ENCODE measurements at regions not wholly inside any gene's neighbourhood (a gene's known extent, or its start where the extent isn't known, plus 50 kb on each side); places are given as distances from the start of the nearest gene placed in this dataset.
A peak's percentile ranks its signal among the peaks of the same experiment; 100 is the strongest.

DNA sequence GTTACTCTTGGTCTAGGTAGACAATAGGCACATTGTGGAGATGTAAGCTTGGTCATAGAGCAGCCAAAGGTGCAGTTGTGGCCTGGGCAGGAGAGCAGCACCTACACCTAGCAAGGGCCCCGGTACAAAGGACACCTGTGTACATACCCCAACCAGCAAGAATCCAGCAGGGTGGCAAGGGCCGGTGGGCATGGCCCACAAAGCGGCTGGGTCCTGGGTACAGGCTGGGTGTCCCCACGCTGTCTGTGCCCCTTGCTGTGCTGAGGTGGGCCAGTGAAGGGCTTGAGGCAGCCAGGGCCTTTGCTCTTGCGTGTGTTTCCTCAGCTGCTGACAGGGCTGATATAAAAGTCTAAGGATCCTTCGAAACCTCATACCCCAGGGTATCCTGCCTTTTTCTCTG, 501.8 kb downstream of the EIPR1 start:
- H3K27me3 ChIP-seq = no peaks in the 10 kb centered on the region
- H3K4me2 ChIP-seq = peak overlapping the region; percentile 12; the same call in 1 of the 2 replicates
- H3K9ac ChIP-seq = no peak overlapping the region
- no peaks in the 10 kb centered on the region for H4K20me1 ChIP-seq
- TF ChIP-seq Cebpa-rat (IDR thresholded peaks at IDR 0.05) = no peak
- H3K4me3 ChIP-seq = no peak overlapping the region
- peaks cover 17% of the 10 kb centered on the region for H3K9me3 ChIP-seq
- H3K4me1 ChIP-seq = peaks cover 38% of the 10 kb centered on the region
- no peaks in the 10 kb centered on the region for H3K36me3 ChIP-seq
- H3K27ac ChIP-seq = no peak overlapping the region

DNA sequence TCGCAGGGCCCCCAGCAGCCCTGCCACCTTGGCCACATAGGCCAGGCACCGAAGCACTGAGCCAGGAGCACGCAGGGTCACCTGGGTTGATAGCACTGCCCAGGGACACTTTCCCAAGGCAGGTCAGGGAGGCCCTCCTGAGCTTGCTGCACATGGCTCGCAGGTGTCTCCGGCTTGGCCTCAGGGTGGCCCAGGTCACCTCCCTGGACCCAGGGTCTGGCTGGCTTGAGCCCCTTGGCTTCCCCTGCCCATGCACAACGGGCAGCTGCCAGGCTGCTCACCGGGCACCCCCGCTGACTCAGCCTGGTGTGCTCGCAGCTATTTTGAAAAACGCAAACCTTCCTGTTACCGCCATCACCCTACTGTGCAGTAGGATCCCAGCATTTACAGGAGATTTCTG, 502.3 kb downstream of the EIPR1 start:
- Histone ChIP-seq H3K4me3 (no peak overlapping the region), H3K9me3 (peaks cover 17% of the 10 kb centered on the region), H3K27ac (no peak overlapping the region), H3K9ac (no peak overlapping the region), H3K4me2 (no peak overlapping the region), H3K27me3 (no peaks in the 10 kb centered on the region), H3K4me1 (peaks cover 33% of the 10 kb centered on the region), H4K20me1 (no peaks in the 10 kb centered on the region), H3K36me3 (no peaks in the 10 kb centered on the region)
- no peak for TF ChIP-seq Cebpa-rat (IDR thresholded peaks at IDR 0.05)

DNA sequence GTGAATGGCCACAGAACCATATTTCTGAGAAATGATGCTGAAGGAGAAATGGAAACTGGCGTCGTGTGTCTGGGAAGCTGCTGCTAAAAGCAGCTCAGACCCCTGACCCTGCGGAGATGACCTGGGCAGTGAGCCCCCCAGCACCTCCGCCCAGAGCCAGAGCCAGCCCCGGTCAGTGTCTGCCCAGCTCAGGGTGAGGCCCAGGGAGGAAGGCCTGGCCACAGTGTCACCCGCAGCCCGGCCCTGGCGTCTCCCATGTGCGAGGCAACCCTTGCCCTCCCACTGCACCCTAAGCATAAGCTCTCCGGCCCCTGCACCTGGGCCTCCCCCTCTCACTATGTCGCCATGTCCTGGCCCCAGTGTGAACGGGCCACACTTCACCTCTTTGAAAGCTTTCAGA, 502.8 kb downstream of the EIPR1 start:
- H3K27ac ChIP-seq = no peak overlapping the region
- H3K4me2 ChIP-seq = no peak overlapping the region
- no peaks in the 10 kb centered on the region for H3K27me3 ChIP-seq
- H3K4me1 ChIP-seq = peaks cover 28% of the 10 kb centered on the region
- no peak for TF ChIP-seq Cebpa-rat (IDR thresholded peaks at IDR 0.05)
- no peaks in the 10 kb centered on the region for H4K20me1 ChIP-seq
- no peaks in the 10 kb centered on the region for H3K36me3 ChIP-seq
- peaks cover 17% of the 10 kb centered on the region for H3K9me3 ChIP-seq
- H3K4me3 ChIP-seq = no peak overlapping the region
- H3K9ac ChIP-seq = no peak overlapping the region

DNA sequence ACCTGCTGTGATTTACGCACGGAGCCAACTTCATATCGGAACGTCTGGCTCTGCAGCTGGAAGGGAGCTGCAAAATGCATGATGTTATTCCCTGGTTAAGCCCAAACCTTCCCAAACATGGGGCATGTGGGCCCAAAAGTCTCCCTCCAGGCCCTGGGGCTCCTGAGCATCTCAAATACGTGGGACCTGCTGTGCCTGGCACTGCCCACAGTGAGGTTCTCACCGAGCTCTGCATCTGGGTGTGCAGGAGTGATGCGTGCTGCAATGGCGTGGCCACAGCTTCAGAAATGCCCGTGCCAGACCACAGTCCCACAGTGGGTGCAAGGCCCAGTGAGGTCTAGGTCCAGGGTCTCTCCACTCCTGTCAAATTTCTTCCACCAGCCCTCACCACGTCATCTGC, 503.3 kb downstream of the EIPR1 start:
- TF ChIP-seq Cebpa-rat (IDR thresholded peaks at IDR 0.05) = no peak
- Histone ChIP-seq H4K20me1 (no peaks in the 10 kb centered on the region), H3K27ac (no peak overlapping the region), H3K4me2 (no peak overlapping the region), H3K27me3 (no peaks in the 10 kb centered on the region), H3K36me3 (no peaks in the 10 kb centered on the region), H3K9ac (no peak overlapping the region), H3K9me3 (peaks cover 17% of the 10 kb centered on the region), H3K4me1 (peaks cover 24% of the 10 kb centered on the region), H3K4me3 (no peak overlapping the region)

DNA sequence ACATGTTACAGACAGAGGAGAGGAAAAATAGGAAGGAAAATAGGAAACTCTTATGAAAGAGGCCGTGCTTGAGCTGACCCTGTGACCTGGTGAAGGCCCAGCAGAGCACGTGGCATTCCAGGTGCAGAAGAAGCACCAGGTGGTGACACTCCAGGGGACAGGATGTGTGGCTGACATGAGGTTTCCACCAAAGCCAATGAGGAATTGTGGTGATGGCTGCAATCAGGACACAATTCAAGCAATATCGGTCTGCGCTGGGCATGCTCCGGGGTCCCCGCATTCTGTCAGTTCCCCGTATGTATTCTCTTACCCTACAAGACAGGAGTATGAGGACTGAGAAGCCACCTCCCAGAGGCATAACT, 504.2 kb downstream of the EIPR1 start:
- no peaks in the 10 kb centered on the region for H3K27me3 ChIP-seq
- H3K9me3 ChIP-seq = peaks cover 12% of the 10 kb centered on the region
- H3K4me2 ChIP-seq = peak overlapping the region; percentile 34
- 0 out of 2 replicates have a peak overlapping the region, but pooled peaks have one; percentile 16 for H3K9ac ChIP-seq
- H3K4me3 ChIP-seq = no peak overlapping the region
- H3K27ac ChIP-seq = 0 out of 2 replicates have a peak overlapping the region, but pooled peaks have one; percentile 13
- H3K4me1 ChIP-seq = peaks cover 16% of the 10 kb centered on the region
- H3K36me3 ChIP-seq = no peaks in the 10 kb centered on the region
- TF ChIP-seq Cebpa-rat (IDR thresholded peaks at IDR 0.05) = no peak
- H4K20me1 ChIP-seq = no peaks in the 10 kb centered on the region

DNA sequence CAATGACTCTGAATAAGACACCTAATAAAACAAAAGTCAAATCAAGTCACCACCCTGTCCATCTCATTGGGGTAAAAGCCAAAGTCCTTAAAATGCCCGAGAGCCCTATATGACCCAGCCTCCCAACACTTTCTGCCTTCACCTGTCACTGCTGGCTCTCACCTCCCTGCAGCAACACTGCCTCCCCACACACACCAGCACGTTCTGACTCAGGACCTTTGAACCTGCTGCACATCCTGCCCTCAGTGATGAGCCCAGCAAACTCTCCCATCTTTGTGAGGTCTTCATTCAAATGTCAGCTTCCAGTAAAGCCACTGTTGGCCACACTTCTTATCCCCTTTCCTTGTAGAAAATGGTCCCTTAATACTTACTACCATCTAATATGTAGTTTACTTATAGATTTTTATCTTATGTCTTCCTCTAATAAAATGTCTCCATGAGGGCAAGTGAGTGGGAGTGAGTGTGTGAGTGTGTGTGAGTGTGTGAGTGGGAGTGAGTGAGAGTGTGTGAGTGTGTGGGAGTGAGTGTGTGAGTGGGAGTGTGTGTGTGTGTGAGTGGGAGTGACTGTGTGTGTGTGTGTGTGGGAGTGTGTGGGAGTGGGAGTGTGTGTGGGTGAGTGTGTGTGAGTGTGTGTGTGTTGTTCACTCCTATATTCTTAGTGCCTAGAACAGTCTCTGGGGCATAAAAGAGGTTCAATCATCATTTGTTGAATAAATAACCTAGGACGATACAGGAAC, 504.7 kb downstream of the EIPR1 start:
- TF ChIP-seq Cebpa-rat (IDR thresholded peaks at IDR 0.05) = no peak
- no peak overlapping the region for H3K4me3 ChIP-seq

DNA sequence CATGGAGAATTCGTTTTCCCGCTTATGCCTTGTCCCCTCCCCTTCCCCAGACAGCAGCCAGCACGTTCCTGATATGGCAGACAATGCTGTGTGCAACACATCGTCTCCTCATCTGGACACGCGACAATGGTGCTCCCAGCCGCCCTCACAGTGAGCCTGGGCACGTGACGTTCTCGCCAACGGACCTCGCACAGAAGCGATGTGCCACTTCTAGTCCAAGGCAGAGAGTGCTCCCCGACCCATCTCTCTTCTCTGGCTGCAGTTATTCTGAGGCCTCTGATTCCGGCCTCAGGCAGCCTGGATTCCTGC, 505.4 kb downstream of the EIPR1 start:
- Histone ChIP-seq H3K9me3 (peaks cover 2% of the 10 kb centered on the region; the same call in 1 of the 2 replicates), H3K36me3 (no peaks in the 10 kb centered on the region)

More for the DNA sequence above, 504.7 kb downstream of the EIPR1 start:
- no peaks in the 10 kb centered on the region for H3K36me3 ChIP-seq
- 0 out of 2 replicates have a peak overlapping the region, but pooled peaks have one; percentile 13 for H3K27ac ChIP-seq
- H3K9ac ChIP-seq = 0 out of 2 replicates have a peak overlapping the region, but pooled peaks have one; percentile 16
- no peaks in the 10 kb centered on the region for H3K27me3 ChIP-seq
- peaks cover 20% of the 10 kb centered on the region for H3K4me1 ChIP-seq
- peaks cover 7% of the 10 kb centered on the region; the same call in 1 of the 2 replicates for H3K9me3 ChIP-seq
- H4K20me1 ChIP-seq = no peaks in the 10 kb centered on the region
- peak overlapping the region; percentile 34; the same call in 1 of the 2 replicates for H3K4me2 ChIP-seq

DNA sequence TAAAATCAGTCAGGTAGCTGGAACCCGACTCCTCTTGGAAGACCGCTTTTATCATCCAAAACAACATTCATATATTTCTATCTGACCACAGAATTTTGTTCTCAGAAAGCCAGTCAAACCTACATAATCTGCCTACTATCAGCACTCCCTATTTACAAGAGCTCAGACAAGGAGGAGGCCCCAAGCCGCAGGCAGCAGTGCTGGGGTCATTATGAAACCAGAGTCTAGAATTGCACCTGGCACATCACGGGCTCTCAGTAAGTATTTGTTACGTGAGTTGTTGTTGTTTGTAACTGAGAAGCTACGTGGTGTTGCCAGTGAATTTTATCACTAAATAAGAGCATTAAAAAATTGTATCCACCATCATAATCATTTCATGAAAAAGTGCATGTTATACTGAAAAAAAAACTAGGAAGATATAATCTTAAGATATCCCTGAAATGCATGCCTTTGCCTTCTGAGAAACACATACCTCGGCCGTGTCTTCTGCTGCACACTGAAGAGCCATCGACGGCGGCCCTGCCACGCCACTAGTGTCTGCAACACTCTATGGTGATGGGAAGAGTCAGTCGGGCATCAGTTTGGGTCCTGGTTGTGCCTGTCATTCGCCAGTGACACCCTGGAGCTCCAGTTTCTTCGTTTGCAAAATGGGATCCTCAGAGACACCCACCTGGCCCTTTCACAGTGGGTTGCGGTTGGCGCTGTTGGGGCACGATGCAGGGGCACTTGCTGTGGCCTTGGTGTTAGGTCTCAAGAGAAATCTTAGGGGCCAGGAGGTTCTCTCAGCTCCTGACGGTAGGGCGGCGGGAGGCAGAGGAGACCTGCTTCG, 505.9 kb downstream of the EIPR1 start:
- Histone ChIP-seq H3K4me2 (no peak overlapping the region), H3K4me3 (no peak overlapping the region), H3K27ac (no peak overlapping the region), H4K20me1 (no peaks in the 10 kb centered on the region), H3K27me3 (no peaks in the 10 kb centered on the region), H3K4me1 (peaks cover 20% of the 10 kb centered on the region), H3K36me3 (no peaks in the 10 kb centered on the region), H3K9me3 (no peaks in the 10 kb centered on the region), H3K9ac (no peak overlapping the region)
- TF ChIP-seq Cebpa-rat (IDR thresholded peaks at IDR 0.05) = no peak

More for the DNA sequence above, 505.4 kb downstream of the EIPR1 start:
- no peak for TF ChIP-seq Cebpa-rat (IDR thresholded peaks at IDR 0.05)
- Histone ChIP-seq H3K4me1 (peaks cover 20% of the 10 kb centered on the region), H3K4me3 (no peak overlapping the region), H3K4me2 (no peak overlapping the region), H3K27me3 (no peaks in the 10 kb centered on the region), H3K9ac (no peak overlapping the region), H3K27ac (no peak overlapping the region), H4K20me1 (no peaks in the 10 kb centered on the region)

DNA sequence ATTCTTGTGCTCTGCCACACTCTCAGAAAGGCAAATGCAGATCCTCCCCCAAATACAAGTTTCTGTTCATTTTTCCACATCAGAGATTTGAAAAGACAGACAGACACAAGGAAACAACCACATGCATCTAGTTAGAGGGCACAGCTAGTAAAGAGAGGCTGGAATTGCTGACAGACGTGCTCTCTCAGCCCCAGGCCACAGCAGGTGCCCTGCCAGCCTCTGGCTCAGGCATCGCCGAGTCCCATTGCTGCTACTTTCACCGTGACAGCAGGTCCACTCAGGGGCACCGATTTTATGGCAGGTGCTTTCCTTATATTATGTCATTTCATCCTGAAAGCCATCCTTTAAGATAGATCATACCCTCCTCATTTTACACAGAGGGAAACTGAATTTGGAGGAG, 507.5 kb downstream of the EIPR1 start:
- H3K9ac ChIP-seq = no peak overlapping the region
- H3K36me3 ChIP-seq = no peaks in the 10 kb centered on the region
- H3K27me3 ChIP-seq = no peaks in the 10 kb centered on the region
- H4K20me1 ChIP-seq = no peaks in the 10 kb centered on the region
- H3K4me3 ChIP-seq = no peak overlapping the region
- H3K9me3 ChIP-seq = no peaks in the 10 kb centered on the region
- H3K4me1 ChIP-seq = peaks cover 12% of the 10 kb centered on the region
- H3K4me2 ChIP-seq = no peak overlapping the region
- H3K27ac ChIP-seq = no peak overlapping the region
- no peak for TF ChIP-seq Cebpa-rat (IDR thresholded peaks at IDR 0.05)

DNA sequence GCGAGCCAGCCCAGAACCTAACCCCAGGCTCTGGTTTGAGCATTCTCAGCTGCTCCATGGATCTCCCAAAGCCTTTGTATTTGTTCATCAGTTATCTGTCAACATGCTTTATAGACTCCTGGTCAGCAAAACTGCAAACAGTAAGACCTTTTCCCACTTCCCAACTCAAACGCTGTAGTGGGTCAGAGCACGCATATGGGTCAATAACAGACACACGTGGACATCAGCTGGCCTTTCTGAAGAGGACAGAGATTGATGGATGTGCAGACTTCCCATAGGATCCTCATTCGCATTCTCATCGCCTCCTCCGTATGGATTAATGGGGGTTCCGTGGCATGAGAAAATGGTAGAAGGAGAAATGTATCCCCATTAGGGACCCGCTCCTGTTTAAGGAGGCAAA, 508.1 kb downstream of the EIPR1 start:
- Histone ChIP-seq H3K27ac (no peak overlapping the region), H3K9me3 (no peaks in the 10 kb centered on the region), H4K20me1 (no peaks in the 10 kb centered on the region), H3K4me2 (no peak overlapping the region), H3K9ac (no peak overlapping the region), H3K36me3 (no peaks in the 10 kb centered on the region), H3K4me3 (no peak overlapping the region), H3K27me3 (no peaks in the 10 kb centered on the region), H3K4me1 (peaks cover 14% of the 10 kb centered on the region)
- TF ChIP-seq Cebpa-rat (IDR thresholded peaks at IDR 0.05) = no peak
